Limb (tissue), 2 donors: ENCODE measurements at regions not wholly inside any gene's neighbourhood (a gene's known extent, or its start where the extent isn't known, plus 50 kb on each side); places are given as distances from the start of the nearest gene placed in this dataset.
"Not testable (repeated sequence)": the region's sequence is repeated elsewhere in the genome, so short reads cannot be mapped to it uniquely, and the experiment has no call there.

Experiments
- DNase-seq, 2 donors: peaks; one replicate each; pipeline ENCODE4 v3.0.0-alpha.2; 2016; ENCODE audit errors: extremely low spot score in 2 of 2

DNA sequence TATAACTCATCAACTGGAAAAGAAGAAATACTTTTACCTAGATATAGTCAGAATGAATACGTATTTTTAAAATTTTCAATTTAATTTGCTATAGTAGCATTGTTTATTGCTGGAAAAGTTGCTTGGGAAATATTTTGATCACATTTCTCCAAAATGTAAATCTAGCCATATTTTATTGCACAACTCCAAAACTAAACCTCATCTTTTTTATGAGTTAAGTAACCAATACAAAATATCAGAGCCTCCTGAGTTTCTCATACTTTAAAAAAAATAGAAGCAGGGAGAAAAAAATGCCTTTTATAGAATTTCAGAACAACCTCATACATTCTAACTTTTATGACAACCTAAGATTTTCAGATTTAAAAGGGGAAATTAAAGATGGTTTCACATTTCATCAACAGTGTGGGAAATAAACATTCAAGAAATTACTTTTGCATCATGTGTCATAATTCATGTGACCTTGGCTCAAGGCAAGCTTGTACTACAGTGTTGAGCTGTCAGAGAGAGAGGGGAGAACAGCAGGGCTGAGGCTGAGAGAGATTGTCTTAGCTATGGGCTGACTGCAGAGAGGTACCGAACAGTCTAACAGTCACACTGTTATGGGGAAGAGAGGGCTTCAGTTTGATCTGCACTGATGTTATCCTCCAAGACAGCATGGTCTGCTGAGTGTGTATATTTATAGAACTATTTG lies 519.0 kb downstream of the LTN1 start:
- DNase-seq = no peak

DNA sequence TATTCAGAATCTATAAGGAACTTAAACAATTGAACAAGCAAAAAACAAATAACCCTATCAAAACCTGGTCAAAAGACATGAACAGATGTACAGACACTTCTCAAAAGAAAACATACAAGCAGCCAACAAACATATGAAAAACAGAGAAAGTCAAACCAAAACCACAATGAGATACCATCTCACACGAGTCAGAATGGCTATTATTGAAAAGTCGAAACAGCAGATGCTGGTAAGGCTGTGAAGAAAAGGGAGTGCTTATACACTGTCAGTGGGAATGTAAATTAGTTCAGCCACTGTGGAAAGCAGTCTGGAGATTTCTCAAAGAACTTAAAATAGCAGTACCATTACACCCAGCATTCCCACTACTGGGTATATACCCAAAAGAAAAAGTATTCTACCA lies 520.1 kb downstream of the LTN1 start:
- DNase-seq = not testable (repeated sequence)

DNA sequence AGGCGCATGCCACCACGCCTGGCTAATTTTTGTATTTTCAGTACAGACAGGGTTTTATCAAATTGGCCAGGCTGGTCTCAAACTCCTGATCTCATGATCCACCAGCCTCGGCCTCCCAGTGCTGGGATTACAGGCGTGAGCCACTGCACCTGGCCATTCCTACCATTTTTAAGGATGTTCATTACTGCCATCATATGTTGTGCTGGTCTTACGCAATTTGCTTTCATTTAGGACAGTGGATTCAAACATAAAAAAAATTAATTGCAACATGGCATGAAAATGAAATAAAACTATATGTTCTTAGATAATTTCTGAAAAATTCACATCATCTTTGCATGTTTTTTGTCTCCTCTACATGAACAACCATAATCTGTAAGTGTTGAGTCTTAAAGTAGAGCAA lies 527.7 kb downstream of the LTN1 start:
- no peak for DNase-seq

DNA sequence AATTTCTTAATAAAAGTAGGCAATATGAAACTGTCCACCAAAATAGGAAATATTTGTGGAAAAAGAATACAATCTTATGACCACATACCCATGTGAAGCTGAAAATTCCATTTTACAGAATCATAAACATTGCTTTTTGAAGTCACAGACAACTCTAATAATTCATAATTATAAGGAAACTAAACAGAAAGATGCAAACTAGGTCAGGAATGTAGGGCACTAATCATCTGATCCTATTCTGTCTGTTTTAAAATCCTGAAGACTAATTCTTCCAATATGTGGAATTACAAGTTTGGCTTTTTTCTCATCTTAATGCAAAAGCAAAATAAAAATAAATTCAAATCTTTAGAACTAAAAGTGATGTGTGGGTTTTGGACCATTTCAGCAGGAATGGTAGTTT lies 528.6 kb downstream of the LTN1 start:
- no peak for DNase-seq

DNA sequence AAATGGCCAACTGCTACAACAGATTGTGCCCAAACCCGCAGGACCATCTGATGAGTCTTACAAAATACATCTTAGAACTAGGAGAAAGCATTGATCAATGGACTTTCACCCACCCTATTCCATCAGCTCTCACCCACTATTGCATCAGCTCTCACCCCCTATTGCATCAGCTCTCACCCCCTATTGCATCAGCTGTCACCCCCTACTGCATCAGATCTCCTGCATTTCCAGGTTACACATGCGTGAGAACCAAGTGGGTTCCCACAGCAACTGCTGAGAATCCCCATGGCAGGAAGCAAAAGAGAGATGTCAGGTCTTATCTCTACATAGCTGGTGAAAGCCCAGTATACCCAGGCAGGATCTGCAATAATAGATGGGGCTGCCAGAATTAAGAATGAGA lies 533.5 kb downstream of the LTN1 start:
- no peak for DNase-seq

DNA sequence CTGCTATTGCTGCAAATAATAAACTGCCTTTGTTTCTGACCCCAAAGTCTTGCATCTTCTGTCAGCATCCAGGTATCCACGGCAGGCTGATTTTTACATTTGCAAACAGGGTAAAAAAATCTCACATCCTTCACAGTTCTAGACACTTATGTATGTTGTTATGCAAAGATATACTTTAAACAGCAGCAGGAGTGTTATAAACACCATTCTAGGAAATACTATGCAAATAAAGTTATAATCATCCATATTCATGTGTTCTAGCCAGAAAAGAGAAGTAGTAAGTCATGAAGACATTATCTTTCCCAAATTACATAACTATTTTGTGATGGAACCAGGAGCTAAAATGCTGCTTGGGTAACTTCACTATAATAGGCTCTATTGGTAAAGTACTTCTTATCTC lies 534.2 kb downstream of the LTN1 start:
- DNase-seq = no peak

DNA sequence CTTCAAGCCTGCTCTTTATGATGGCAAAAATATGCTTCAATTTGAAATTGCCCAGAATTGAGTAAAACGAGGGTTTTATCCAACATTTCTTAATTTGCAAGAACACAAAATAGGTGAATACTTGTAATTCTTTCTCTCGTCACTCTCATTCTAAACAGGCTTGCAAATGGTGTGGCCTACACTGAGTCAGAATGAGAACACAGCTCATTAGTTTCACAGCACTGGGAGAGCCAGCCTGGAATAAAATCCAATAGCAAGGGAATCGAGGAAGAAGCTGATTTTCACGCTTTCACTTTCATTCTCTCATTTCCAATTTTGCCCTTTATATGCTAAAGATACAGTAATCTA lies 537.5 kb downstream of the LTN1 start:
- DNase-seq = no peak

DNA sequence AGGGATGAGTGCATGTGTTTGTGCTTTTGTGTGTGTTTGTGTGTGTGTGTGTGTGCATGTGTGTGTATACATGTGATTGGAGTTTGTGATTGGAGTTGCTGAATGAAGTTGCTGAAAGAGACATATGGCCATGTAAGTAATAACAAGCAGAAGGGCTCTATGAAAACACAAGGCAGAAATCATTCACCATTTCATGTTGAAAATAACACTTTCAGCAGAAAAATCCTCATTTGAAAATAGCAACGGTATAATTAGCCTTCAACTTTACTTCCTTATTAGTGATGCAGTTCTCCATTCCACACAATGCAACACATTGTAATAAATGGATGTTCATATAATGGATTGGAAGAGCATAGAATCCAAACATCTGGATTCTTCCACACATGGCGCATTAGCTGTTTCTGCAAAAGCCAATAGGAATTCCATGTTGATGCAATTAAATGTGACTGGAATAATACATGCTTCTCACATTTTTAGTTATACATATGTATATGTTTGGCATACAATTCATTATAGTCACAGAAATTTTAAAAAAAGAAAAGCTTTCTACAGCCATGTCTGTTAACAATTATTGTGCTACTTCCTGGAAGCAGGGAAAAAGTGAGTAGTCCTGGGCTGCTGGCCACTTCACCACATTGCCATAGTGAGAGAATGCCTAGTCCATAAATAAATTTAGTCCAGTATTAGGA lies 538.0 kb downstream of the LTN1 start:
- DNase-seq = no peak

DNA sequence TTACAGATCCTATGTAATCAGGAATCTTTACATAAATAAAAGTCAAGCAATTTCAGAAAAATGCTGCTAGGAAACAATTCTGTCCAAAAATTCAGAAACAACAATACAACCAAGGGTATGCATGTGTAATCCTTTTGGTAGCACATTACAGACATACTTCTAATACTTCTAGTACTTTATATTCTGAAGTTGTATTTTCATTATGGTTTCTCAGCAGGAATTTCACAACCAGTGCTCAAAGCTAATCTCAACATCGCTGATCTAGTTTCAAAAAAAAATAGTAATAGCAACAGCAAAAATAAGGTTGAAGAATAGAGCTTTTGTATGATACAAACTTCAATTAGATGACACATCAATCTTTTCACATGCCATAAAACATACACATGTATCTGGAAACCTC lies 545.2 kb downstream of the LTN1 start:
- no peak for DNase-seq

DNA sequence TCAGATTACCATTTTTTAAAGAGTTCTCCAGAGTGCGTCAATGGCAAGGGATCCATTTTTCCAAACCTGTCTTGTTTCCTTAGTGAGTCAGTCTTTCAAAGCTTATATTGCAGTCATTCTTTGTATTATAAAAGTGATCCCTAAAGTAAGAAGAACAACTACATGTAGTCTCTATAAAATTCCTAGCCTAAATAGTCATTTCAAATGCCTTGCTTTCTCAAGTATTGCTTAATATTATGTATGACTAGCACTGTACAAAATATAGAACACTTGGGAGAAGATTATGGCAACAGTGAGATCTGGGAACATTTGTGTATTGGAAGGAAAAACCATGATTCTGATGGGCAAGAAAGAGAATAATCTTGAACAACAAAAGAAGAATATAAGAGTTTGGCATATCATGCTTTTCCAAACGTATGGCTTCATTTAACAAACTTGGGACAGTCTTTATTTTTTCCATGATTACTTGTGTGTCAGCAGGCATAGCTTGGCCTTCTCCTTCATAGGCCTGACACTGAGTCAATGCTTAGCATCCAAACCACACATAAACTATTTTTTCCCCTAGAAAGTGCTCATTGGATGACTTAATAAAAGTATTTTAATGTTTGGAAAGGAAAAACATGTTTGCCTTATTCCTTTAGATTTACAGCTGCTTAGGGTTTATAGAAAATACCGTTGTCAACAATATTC lies 547.4 kb downstream of the LTN1 start:
- no peak for DNase-seq

DNA sequence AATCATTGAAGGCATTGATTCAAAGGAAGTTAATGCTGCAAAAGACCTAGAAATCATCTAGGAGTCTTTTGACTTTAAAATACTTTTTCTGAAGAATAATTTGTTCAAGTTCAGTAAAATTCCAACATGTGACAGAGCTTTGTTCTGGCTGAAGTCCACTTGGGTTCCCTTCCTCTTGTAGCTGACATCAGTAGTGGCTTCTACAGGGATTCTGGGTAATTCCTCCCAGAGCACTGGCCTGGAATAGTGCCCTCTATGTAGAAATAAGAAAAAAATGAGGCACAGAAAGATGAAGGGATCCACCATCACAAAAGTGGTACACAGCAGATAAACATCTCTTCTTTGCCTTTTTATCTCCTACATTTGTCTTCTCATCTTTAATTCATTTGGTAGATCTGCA lies 548.1 kb downstream of the LTN1 start:
- no peak for DNase-seq

DNA sequence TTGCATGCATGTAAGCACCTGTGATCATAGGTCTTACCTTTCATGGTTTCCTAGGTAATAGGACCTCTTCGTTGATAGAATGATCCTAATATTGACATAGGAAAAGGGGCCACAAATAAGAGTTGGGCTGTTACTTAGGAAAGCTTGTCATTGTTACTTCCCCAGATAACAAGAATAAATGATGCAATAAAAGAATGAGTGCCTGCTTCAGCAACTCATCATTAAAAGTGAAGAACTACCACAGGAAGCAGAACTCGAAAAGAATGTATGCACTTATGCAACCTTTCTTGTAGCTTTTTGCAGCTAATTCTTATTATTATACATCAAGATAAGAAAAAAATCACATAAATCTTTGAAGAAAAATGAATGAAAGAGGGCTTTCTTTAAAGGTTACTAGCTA lies 548.6 kb downstream of the LTN1 start:
- DNase-seq = no peak

DNA sequence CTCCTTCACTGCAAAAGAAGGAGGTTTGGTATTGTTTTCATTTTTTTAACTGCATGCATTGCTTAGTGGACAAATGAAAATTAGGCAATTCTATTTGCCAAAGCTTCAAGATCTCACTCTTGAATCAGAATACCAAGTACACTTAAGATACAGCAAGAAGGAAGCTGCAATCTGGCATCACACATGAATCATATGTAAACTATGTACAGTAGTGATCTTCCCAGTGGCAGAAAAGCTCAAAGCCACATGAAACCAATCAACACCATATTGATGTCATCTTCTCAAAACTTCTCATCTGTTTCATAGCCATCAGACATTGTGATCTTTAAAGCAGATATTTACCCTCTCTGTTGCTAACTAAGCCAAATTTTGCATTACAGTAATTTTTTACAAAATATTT lies 550.1 kb downstream of the LTN1 start:
- no peak for DNase-seq

DNA sequence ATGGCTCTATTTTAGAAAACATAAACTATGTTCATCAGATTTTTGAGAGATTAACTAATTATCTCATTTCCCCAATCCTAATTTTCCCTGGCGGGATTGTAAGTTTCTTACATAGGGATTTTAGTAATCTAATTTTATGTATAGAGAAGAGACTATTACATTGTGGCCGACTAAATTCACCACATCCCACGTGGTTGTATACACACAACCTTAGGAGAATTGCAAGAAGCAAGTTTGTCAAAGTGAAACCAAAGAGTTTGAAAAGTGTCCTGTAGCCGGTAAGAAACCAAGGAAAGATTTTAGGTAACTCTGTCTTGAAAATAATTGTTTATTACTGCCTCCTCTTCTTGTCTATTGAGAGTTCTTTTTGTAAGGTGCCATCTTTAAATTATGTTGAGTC lies 550.6 kb downstream of the LTN1 start:
- no peak for DNase-seq

DNA sequence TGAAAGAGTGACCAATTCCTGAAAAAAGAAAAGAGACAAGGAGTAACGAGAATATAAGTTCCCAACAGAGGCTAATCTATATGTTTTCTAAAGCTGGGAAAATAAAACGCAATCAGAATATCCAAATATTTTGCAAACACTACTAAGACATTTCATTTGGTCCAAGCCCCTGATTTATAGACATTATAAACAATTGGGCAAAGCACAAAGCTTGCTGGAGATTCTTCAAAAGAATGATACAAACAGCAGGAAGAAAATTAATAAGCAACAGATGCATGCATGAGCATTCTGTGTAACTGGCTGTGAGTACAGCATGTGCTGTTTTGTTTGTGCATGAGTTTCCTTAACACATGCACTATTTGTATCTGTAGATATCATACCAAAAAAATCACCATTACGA lies 552.9 kb downstream of the LTN1 start:
- no peak for DNase-seq

DNA sequence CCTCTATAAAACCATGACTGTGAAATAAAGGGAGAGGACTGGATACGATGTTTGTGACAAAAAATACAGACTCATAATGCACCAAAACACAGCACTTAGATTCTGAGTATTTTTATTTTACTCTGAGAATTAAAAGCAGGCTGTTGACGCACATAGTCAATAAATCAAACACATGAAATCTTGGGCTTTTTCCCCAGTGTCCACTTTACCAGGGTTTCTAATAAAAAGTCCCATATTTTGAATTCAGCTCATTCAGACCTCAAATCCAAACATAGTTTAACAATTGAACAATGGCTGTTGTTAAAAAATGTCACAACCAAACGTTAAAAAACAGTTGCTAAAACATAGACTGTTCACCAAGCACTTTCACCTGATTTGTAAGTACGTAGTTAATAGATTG lies 553.4 kb downstream of the LTN1 start:
- DNase-seq = no peak

DNA sequence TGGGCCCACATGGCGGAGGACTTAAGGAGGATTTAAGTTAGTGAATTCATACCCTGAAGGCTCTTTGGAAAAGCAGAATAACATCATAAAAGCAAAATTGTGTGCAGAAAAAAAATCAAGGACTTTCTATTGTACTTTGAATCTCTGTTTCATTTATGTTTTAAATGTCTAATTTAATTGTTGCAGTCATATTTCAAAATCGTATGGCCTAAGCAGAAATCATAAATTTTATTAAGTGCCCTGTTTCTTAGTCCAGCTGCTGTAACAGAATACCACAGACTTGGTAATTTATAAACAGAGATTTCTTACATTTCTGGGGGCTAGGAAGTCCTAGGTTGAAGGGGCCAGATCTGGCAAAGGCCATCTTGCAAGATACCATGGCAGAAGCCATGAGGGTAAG lies 555.6 kb downstream of the LTN1 start:
- DNase-seq = no peak

DNA sequence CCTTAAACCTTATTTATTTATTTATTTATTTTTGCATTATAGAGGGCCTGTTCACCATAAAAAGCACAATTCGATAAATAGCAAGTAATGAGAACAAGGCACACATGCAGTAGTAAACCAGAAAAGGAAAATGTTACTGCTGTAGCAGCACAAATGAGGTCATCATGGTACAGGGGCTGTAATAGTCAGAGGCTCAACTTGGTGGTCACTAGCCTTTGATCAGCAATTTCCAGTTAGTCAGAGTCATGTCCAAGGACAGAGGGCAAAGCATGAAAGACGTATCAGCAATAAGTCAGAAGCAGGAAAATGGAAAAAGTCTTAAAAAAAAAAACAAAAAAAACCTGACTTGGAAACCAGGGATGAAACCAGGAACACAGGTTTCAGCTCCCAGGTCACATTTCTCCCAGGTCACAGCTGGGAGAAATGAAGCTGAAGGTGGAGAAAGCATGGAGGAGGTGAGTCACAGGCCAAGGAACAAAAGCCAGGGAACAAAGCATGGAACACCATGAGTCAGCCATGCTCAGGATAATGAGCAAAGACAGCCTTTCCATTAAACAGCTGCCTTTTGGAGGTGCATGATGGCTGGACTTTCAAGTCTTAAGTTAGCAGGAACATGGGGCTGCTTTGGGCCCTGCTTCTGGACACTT lies 556.3 kb downstream of the LTN1 start:
- no peak for DNase-seq

DNA sequence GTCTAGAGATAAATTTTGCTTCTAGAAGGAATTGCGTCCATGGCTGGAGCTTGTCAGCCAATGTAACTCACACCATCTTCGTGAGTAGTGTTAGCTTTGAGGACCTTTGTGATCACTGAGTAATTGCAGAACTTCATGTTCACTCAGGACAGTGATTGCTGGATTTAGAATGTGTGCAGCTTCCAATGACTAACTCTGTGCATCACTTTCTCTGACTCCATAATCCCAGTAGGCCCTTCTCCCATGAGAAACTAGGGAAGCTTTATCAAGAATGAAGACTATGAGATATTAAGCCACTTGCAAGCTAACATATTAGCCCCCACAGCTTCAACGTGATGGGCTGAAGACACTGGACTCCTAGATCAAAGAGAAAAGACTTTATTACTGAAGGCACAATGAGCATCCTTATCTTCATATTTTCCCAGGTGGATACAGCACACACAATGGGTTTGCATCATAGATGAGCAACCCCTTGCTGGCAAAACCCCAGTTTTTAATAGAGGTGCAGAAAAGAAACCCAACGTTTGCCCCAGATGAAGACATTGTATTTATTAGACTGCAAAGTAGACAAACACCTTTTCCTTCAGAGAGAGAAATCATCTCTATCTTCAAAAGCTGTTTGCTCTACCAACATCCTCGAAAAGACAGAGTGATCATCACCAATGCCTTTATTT lies 561.0 kb downstream of the LTN1 start:
- DNase-seq = no peak

DNA sequence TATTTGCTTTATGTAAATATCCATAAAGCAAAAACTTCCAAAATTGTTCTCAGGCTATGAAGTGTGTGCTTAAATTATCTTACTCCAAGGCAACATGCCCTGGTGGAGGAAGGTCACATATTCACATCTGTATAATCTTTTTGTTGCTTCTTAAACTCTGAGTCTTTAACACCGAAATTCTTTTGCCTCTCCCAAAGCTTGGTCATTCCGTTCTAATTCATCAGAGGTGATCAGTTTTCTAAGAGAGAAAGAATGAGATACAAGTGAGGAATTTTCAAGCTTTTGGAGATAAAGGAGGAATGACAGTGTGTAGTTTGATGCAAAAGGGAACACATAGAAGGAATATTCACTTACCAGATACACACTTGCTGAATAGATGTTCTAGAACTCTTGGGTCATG lies 561.7 kb downstream of the LTN1 start:
- no peak for DNase-seq

DNA sequence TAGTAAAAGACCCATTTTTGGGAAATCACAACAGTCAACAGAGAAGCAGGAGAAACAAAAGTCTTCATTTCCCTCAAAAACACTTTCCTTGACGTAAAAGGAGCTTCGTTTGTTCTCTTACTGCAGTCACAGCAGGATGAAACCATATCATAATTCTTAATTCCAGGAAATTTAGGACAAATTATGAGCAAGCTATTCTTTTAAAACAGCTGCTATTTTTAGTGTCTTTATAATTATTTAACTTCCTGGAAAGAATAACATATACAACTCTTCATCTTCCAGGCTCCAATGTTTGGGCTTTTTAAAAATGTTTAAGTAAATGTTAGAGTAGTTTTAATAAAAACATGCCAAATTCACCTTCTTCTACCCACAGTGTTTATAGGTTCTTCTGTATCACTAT lies 563.5 kb downstream of the LTN1 start:
- no peak for DNase-seq

DNA sequence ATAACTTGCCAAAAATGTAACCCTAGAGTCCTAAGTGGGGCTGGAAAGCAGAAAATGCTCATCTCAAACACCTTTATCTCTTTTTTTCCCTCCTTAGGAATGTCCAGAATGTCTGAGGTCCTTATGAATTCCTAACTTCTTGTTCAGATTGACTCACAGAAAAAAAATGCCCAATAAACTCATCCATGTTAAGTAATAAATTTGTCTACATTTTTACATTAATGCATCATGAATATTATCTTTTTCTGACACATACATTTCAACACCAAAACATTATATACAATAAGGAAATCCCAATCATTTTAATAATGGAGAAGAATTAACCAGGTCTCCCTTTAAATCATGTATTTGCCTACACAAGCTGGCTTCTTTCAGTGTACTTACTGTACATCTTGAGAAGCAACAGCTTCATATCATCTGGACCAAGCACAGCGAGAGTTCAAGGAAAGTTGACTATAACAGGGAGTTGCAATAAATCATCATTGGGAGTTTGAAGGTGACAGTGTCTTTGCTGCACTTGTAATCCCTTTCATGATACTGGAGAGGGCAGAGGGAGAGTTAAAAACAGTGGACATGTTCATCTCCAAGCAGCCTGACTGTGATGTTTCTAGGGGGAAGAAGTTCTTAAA lies 565.2 kb downstream of the LTN1 start:
- DNase-seq = no peak
